ENCODE measurements at regions not wholly inside any gene's neighbourhood (a gene's known extent, or its start where the extent isn't known, plus 50 kb on each side); places are given as distances from the start of the nearest gene placed in this dataset.

DNA sequence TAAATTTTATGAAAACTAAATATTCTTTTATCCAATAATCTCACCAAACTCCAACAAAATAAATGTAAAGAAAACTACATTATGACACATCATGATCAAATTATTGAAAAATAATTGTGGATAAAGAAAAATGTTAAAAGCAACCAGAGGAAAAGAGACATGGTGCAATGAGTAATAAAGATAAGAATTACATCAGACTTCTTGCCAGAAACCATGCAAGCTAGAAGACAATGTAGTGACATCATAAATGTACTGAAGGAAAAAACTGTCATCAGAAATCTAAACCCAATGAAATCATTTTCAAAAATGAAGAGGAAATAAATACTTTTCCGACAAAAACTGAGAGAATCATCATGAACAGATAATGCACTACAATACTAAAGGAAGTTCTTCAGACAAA, 135.9 kb upstream of the EOLA2 start:
- no peaks in the 10 kb centered on the region for H3K9me3 ChIP-seq
- H3K27me3 ChIP-seq: no peaks in the 10 kb centered on the region
- H3K4me3 ChIP-seq: no peak overlapping the region
- TF ChIP-seq, protein P1, sequence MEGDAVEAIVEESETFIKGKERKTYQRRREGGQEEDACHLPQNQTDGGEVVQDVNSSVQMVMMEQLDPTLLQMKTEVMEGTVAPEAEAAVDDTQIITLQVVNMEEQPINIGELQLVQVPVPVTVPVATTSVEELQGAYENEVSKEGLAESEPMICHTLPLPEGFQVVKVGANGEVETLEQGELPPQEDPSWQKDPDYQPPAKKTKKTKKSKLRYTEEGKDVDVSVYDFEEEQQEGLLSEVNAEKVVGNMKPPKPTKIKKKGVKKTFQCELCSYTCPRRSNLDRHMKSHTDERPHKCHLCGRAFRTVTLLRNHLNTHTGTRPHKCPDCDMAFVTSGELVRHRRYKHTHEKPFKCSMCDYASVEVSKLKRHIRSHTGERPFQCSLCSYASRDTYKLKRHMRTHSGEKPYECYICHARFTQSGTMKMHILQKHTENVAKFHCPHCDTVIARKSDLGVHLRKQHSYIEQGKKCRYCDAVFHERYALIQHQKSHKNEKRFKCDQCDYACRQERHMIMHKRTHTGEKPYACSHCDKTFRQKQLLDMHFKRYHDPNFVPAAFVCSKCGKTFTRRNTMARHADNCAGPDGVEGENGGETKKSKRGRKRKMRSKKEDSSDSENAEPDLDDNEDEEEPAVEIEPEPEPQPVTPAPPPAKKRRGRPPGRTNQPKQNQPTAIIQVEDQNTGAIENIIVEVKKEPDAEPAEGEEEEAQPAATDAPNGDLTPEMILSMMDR (IDR thresholded peaks at IDR 0.05): no peak
- no peaks in the 10 kb centered on the region for H3K4me1 ChIP-seq
- H3K27ac ChIP-seq: no peak overlapping the region
- H3K36me3 ChIP-seq: no peaks in the 10 kb centered on the region
- DNase-seq (ENCODE audit: low spot score): no peak

DNA sequence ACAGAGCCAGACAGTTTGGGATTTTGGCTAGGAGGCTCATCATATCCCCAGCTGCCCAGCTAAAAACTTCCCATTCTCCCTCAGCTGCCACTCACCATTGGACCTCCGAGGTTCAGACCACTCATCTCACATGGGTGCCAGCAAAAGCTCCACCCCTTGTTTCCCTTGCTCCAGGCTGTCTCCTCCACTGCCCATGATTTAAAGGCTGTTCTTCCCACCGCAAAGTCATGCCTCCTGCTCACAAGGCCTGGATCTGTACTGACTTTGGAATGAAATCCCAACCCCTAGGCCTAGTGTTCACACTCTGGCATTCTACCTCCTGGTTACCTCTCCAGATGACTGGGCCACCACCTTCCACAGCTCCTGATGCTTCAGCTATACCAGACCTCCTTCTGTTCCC, 142.2 kb upstream of the EOLA2 start:
- Histone ChIP-seq H3K27me3 (no peaks in the 10 kb centered on the region), H3K4me3 (no peak overlapping the region), H3K9me3 (no peaks in the 10 kb centered on the region), H3K36me3 (no peaks in the 10 kb centered on the region), H3K27ac (no peak overlapping the region), H3K4me1 (no peaks in the 10 kb centered on the region)
- TF ChIP-seq, protein P1 (IDR thresholded peaks at IDR 0.05): no peak
- no peak for DNase-seq (ENCODE audit: low spot score)

DNA sequence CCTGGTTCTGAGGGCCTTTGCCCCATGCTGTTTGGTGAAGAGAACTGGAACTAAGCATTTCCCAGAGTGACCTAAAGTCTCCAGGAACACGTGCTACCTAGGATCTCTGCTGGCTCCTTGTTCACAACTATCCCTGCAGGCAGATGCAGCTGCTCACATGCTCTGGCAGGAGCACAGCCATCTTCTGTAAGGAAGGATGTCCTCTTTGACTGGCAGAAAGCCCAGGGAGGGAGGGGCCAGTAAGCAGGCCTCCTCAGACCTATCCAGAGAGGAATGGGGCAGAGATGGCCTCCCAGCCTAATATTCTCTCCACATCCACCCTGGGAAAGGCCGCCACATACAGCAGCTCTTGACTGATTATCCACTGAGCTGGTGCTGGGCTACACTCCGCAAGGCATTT, 142.8 kb upstream of the EOLA2 start:
- Histone ChIP-seq H3K27ac (no peak overlapping the region), H3K4me1 (no peaks in the 10 kb centered on the region), H3K36me3 (no peaks in the 10 kb centered on the region), H3K27me3 (no peaks in the 10 kb centered on the region), H3K9me3 (no peaks in the 10 kb centered on the region), H3K4me3 (no peak overlapping the region)
- no peak for DNase-seq (ENCODE audit: low spot score)
- TF ChIP-seq, protein P1 (IDR thresholded peaks at IDR 0.05): no peak

DNA sequence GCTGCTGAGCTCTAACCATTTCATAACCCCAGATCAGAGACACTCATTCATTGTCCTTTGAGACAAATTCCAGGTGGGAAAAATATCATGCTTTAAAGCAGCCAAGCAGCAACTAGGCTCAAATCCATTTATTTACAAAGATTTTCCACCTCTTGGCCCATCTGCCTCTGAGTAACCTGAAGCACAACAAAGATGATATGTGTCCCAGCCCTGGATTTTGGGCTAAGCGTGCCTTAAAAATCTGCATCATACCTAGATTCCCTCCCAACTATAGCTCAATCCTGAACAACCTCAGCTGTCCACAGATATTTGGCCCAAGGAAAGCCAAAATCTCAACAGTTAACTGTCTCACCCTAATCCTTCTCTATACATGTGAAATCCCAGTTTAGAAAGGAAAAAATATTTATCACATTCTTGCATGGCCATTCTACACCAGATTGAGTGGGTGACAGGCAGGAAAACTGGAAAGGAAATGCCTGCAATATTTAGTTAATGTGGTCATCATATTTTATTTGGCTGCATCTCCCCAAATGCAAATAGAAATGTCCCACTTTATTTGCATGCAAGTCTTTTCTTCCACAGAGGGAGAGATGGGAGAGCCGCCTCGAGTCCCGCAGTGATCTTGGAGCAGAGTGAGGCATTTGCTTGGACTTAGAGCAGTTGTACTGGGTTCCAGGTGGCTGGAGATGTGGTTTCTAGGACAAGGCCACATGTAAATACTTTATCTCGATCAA, 146.4 kb upstream of the EOLA2 start:
- DNase-seq (ENCODE audit: low spot score): no peak
- Histone ChIP-seq H3K4me3 (no peak overlapping the region), H3K9me3 (no peaks in the 10 kb centered on the region), H3K36me3 (no peaks in the 10 kb centered on the region), H3K27ac (no peak overlapping the region), H3K4me1 (no peaks in the 10 kb centered on the region), H3K27me3 (no peaks in the 10 kb centered on the region)
- TF ChIP-seq, protein P1 (IDR thresholded peaks at IDR 0.05): no peak

DNA sequence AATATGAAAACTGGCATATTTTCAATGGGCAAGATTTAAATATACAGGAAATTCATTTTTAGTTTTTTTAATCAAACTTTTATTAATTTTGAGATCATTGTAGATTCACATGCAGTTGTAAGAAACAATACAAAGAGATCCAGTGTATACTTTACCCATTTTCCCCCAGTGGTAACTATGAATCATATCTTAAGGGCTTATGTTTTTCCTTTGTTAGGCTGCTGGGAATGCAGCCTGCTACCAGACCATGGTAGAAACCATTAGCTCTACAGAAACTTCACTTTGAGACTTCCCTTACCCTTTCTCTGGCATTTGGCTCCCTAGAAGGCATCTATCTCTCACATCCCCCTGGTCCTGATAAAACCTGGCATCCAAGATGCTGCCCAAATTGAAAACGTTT, 147.6 kb upstream of the EOLA2 start:
- no peak overlapping the region for H3K4me3 ChIP-seq
- no peaks in the 10 kb centered on the region for H3K9me3 ChIP-seq
- H3K27ac ChIP-seq: no peak overlapping the region
- no peak for DNase-seq (ENCODE audit: low spot score)
- no peaks in the 10 kb centered on the region for H3K27me3 ChIP-seq
- no peaks in the 10 kb centered on the region for H3K4me1 ChIP-seq
- no peaks in the 10 kb centered on the region for H3K36me3 ChIP-seq
- TF ChIP-seq, protein P1 (IDR thresholded peaks at IDR 0.05): no peak

DNA sequence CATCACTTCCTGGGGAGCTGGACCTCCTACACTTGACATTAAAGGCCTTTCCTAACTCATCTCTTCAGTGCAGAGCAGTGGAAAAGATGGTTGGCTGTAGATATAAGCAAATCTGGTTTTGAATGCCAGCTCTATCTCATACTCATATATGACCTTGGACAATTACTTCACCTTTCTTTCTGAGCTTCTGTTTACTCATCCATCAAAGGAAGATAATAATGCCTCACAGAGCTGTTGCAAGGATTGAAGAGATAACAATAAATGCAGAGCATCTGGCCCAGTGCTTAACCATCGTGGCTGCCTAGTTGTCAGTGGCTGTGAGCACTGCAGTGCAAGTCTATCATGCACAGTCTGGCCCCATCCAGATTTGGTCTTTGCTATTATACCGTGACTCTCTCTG, 148.1 kb upstream of the EOLA2 start:
- no peaks in the 10 kb centered on the region for H3K36me3 ChIP-seq
- H3K4me1 ChIP-seq: no peaks in the 10 kb centered on the region
- TF ChIP-seq, protein P1 (IDR thresholded peaks at IDR 0.05): no peak
- H3K27ac ChIP-seq: no peak overlapping the region
- no peak for DNase-seq (ENCODE audit: low spot score)
- H3K4me3 ChIP-seq: no peak overlapping the region
- no peaks in the 10 kb centered on the region for H3K27me3 ChIP-seq
- no peaks in the 10 kb centered on the region for H3K9me3 ChIP-seq
